Neural cell (in vitro differentiated cells): ENCODE measurements at regions not wholly inside any gene's neighbourhood (a gene's known extent, or its start where the extent isn't known, plus 50 kb on each side); places are given as distances from the start of the nearest gene placed in this dataset.
A peak's percentile ranks its signal among the peaks of the same experiment; 100 is the strongest.

Experiments used
- H2AFZ ChIP-seq: fragments of 200-600, 300-800 bp; sonication (generic), shearing (Covaris generic); 2 replicates; pipeline ENCODE4 v1.6.0; 2014; ENCODE audit warnings: low read depth, mild to moderate bottlenecking, antibody characterized with exemption, low read length, moderate library complexity
- H3F3A ChIP-seq: fragments of 200-600 bp; shearing (Covaris generic); 2 replicates; pipeline ENCODE4 v1.6.1; 2016; ENCODE audit warnings: mild to moderate bottlenecking, moderate library complexity, mixed read lengths, antibody characterized with exemption, low read length; ENCODE audit not compliant: insufficient read depth, poor library complexity, severe bottlenecking
- H3K27ac ChIP-seq: fragments of 200-600, 300-800 bp; sonication (generic), shearing (Covaris generic); 2 replicates; pipeline ENCODE4 v1.5.1; 2014; ENCODE audit warnings: mild to moderate bottlenecking, low read length, moderate library complexity
- H3K27me3 ChIP-seq: fragments of 300-800, 200-600 bp; sonication (generic), shearing (Covaris generic); 2 replicates; pipeline ENCODE4 v1.6.0; 2014; ENCODE audit warnings: mild to moderate bottlenecking, low read depth, low read length, moderate library complexity; ENCODE audit not compliant: insufficient read depth
- H3K36me3 ChIP-seq: fragments of 300-800, 200-600 bp; sonication (generic), shearing (Covaris generic); 2 replicates; pipeline ENCODE4 v1.5.1; 2014; ENCODE audit warnings: mild to moderate bottlenecking, antibody characterized with exemption, low read length, moderate library complexity; ENCODE audit not compliant: insufficient read depth
- H3K4me2 ChIP-seq: fragments of 300-800, 200-600 bp; sonication (generic), shearing (Covaris generic); 2 replicates; pipeline ENCODE4 v1.6.0; 2014; ENCODE audit warnings: mild to moderate bottlenecking, low read length
- H3K4me3 ChIP-seq: fragments of 300-800, 200-600 bp; sonication (generic), shearing (Covaris generic); 2 replicates; pipeline ENCODE4 v1.5.1; 2014; ENCODE audit warnings: mild to moderate bottlenecking, low read length, moderate library complexity
- H3K79me2 ChIP-seq: fragments of 200-600 bp; shearing (Covaris generic); replicated peaks from 2 replicates; pipeline ENCODE4 v1.6.0; 2014; ENCODE audit warnings: mild to moderate bottlenecking, low read length, moderate library complexity; ENCODE audit not compliant: insufficient read depth
- H3K9ac ChIP-seq: fragments of 300-800, 200-600 bp; sonication (generic), shearing (Covaris generic); 2 replicates; pipeline ENCODE4 v1.6.1; 2016; ENCODE audit warnings: mild to moderate bottlenecking, low read length, mixed read lengths
- H3K9me2 ChIP-seq: fragments of 200-600 bp; shearing (Covaris generic); 2 replicates; pipeline ENCODE4 v1.6.1; 2016; ENCODE audit warnings: mild to moderate bottlenecking, low read length, mixed read lengths; ENCODE audit not compliant: insufficient read depth
- H3K9me3 ChIP-seq: fragments of 200-600, 300-800 bp; sonication (generic), shearing (Covaris generic); 2 replicates; pipeline ENCODE4 v1.6.1; 2016; ENCODE audit warnings: mild to moderate bottlenecking, mixed run types, low read length, moderate library complexity, mixed read lengths
- H4K20me1 ChIP-seq: fragments of 200-600 bp; shearing (Covaris generic); 2 replicates; pipeline ENCODE4 v1.6.1; 2016; ENCODE audit warnings: mild to moderate bottlenecking, mixed run types; ENCODE audit not compliant: insufficient read depth
- EP300 ChIP-seq: fragments of 450-650 bp; conservative IDR thresholded peaks from 2 replicates; pipeline ENCODE4 v1.6.1; 2014; ENCODE audit warnings: antibody characterized with exemption, mild to moderate bottlenecking, moderate library complexity; ENCODE audit not compliant: poor library complexity, severe bottlenecking
- EZH2 ChIP-seq: fragments of 200-600, 300-800 bp; shearing (Covaris generic), sonication (generic); IDR thresholded peaks from 2 replicates; pipeline ENCODE4 v1.6.1; 2014; ENCODE audit warnings: antibody characterized with exemption, low read length, borderline replicate concordance, mild to moderate bottlenecking; ENCODE audit not compliant: insufficient read depth, poor library complexity, severe bottlenecking
- MXI1 ChIP-seq: fragments of 450-650 bp; conservative IDR thresholded peaks from 2 replicates; pipeline ENCODE4 v1.6.1; 2014; ENCODE audit warnings: antibody characterized with exemption, mild to moderate bottlenecking; ENCODE audit not compliant: poor library complexity, severe bottlenecking
- POLR2AphosphoS5 ChIP-seq: IDR thresholded peaks from 2 replicates; pipeline ENCODE4 v1.6.1; 2012
- RAD21 ChIP-seq: fragments of 450-650 bp; conservative IDR thresholded peaks from 2 replicates; pipeline ENCODE4 v1.6.1; 2014; ENCODE audit warnings: antibody characterized with exemption, mild to moderate bottlenecking, moderate library complexity
- SMC3 ChIP-seq: fragments of 450-650 bp; conservative IDR thresholded peaks from 2 replicates; pipeline ENCODE4 v1.6.1; 2014; ENCODE audit warnings: antibody characterized with exemption, mild to moderate bottlenecking, moderate library complexity; ENCODE audit not compliant: poor library complexity
- TAF1 ChIP-seq: IDR thresholded peaks from 2 replicates; pipeline ENCODE4 v1.6.1; 2012; ENCODE audit warnings: low read depth
- TF ChIP-seq, protein P1 (sequence below): IDR thresholded peaks from 2 replicates; pipeline ENCODE4 v1.6.1; 2012; ENCODE audit warnings: borderline replicate concordance
- TF ChIP-seq, protein P2 (sequence below): fragments of 450-650 bp; IDR thresholded peaks from 2 replicates; pipeline ENCODE4 v1.5.1; 2014; ENCODE audit warnings: antibody characterized with exemption, mild to moderate bottlenecking, moderate library complexity; ENCODE audit not compliant: poor library complexity, severe bottlenecking

DNA sequence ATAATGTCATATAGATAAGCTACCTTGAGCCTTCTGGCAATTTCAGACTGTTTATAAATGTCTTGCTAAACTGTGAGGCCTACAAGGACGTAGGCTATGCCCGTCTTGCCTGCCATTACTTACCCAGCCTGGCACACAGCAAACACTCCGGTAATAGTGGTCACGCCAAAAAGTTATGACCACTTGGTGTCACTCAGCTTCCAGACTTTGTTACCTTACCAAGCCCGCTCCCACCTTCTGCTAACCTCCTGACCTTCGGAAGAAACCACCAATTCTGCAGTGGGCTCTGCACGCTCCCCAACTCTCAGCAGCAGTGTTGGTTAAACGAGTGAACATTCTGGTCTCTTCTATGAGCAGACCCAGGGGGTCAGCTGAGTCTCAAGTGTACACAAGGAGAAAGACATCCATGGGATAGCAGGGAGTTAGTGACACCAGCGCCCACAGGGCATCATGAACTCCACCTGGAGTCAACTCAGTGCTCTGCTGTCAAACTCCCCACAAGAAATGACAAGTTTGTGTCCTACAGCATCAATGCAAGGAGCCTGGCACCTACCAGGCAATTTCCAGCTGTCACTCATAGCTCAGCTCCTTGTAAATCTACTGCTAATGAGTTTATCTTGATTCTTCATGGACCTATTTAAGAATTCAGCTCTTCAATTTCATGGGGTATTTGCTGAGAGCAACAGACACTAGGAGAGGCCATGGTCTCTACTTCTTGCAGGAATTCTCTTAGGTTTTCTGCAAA lies 119.9 kb downstream of the TTLL2 start:
- Histone ChIP-seq H3K9me3 (no peaks in the 10 kb centered on the region), H3F3A (peaks cover 11% of the 10 kb centered on the region), H3K4me3 (no peak overlapping the region), H3K27ac (peak overlapping the region; percentile 57), H2AFZ (no peak overlapping the region), H3K9me2 (no peaks in the 10 kb centered on the region), H3K27me3 (no peaks in the 10 kb centered on the region), H3K36me3 (no peaks in the 10 kb centered on the region), H4K20me1 (no peaks in the 10 kb centered on the region), H3K79me2 (peaks cover 10% of the 10 kb centered on the region), H3K4me2 (no peak overlapping the region), H3K9ac (peak overlapping the region; percentile 11)
- no peak for TF ChIP-seq RAD21
- TF ChIP-seq EZH2: no peak
- no peak for TF ChIP-seq POLR2AphosphoS5
- TF ChIP-seq SMC3: no peak
- no peak for TF ChIP-seq TAF1
- no peak for TF ChIP-seq MXI1
- TF ChIP-seq, protein P1, sequence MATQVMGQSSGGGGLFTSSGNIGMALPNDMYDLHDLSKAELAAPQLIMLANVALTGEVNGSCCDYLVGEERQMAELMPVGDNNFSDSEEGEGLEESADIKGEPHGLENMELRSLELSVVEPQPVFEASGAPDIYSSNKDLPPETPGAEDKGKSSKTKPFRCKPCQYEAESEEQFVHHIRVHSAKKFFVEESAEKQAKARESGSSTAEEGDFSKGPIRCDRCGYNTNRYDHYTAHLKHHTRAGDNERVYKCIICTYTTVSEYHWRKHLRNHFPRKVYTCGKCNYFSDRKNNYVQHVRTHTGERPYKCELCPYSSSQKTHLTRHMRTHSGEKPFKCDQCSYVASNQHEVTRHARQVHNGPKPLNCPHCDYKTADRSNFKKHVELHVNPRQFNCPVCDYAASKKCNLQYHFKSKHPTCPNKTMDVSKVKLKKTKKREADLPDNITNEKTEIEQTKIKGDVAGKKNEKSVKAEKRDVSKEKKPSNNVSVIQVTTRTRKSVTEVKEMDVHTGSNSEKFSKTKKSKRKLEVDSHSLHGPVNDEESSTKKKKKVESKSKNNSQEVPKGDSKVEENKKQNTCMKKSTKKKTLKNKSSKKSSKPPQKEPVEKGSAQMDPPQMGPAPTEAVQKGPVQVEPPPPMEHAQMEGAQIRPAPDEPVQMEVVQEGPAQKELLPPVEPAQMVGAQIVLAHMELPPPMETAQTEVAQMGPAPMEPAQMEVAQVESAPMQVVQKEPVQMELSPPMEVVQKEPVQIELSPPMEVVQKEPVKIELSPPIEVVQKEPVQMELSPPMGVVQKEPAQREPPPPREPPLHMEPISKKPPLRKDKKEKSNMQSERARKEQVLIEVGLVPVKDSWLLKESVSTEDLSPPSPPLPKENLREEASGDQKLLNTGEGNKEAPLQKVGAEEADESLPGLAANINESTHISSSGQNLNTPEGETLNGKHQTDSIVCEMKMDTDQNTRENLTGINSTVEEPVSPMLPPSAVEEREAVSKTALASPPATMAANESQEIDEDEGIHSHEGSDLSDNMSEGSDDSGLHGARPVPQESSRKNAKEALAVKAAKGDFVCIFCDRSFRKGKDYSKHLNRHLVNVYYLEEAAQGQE: no peak

DNA sequence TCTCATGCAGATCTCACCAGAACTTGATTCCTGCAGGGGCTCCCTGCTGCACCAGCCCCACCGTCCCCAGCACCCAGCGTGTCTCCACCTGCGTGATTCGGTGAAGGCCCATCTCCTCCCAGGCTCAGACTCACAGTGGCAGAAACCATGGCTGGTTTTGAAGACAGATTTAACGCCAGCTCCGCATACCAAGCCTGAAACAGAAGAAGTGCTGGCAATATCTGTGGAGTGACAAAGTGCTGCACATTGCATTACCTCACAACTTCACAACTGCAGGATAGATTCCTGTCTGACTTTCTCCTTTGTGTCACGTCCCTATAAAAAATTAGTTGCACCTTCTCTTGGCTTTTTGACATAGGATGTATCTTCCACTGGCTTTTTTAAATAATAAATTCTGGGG lies 120.7 kb downstream of the TTLL2 start:
- no peaks in the 10 kb centered on the region for H3K9me2 ChIP-seq
- no peaks in the 10 kb centered on the region for H4K20me1 ChIP-seq
- peak overlapping the region; percentile 57 for H3K27ac ChIP-seq
- H2AFZ ChIP-seq: no peak overlapping the region
- peaks cover 4% of the 10 kb centered on the region for H3K79me2 ChIP-seq
- no peaks in the 10 kb centered on the region for H3K36me3 ChIP-seq
- no peak overlapping the region for H3K4me2 ChIP-seq
- H3F3A ChIP-seq: peaks cover 11% of the 10 kb centered on the region
- H3K9ac ChIP-seq: peak overlapping the region; percentile 11
- no peaks in the 10 kb centered on the region for H3K27me3 ChIP-seq
- H3K9me3 ChIP-seq: no peaks in the 10 kb centered on the region
- TF ChIP-seq, protein P2, sequence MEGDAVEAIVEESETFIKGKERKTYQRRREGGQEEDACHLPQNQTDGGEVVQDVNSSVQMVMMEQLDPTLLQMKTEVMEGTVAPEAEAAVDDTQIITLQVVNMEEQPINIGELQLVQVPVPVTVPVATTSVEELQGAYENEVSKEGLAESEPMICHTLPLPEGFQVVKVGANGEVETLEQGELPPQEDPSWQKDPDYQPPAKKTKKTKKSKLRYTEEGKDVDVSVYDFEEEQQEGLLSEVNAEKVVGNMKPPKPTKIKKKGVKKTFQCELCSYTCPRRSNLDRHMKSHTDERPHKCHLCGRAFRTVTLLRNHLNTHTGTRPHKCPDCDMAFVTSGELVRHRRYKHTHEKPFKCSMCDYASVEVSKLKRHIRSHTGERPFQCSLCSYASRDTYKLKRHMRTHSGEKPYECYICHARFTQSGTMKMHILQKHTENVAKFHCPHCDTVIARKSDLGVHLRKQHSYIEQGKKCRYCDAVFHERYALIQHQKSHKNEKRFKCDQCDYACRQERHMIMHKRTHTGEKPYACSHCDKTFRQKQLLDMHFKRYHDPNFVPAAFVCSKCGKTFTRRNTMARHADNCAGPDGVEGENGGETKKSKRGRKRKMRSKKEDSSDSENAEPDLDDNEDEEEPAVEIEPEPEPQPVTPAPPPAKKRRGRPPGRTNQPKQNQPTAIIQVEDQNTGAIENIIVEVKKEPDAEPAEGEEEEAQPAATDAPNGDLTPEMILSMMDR: no peak
- TF ChIP-seq TAF1 (no peak), POLR2AphosphoS5 (no peak), RAD21 (no peak), SMC3 (no peak), EP300 (no peak), EZH2 (no peak), MXI1 (no peak)
- TF ChIP-seq, protein P1: no peak
- H3K4me3 ChIP-seq: no peak overlapping the region
